Endodermal cell (in vitro differentiated cells): ENCODE measurements at regions not wholly inside any gene's neighbourhood (a gene's known extent, or its start where the extent isn't known, plus 50 kb on each side); places are given as distances from the start of the nearest gene placed in this dataset.

Experiments used
- DNase-seq: peaks from one replicate; pipeline ENCODE4 v3.0.0-alpha.2; 2017
- H3K27ac ChIP-seq: 2 replicates; pipeline ENCODE4 v1.5.1; 2013; ENCODE audit warnings: mild to moderate bottlenecking, low read depth, low read length, moderate library complexity
- H3K27me3 ChIP-seq: 2 replicates; pipeline ENCODE4 v1.6.1; 2013; ENCODE audit warnings: mild to moderate bottlenecking, low read length, moderate library complexity; ENCODE audit not compliant: insufficient read depth, control insufficient read depth, poor library complexity, severe bottlenecking
- H3K36me3 ChIP-seq: 2 replicates; pipeline ENCODE4 v1.7.0; 2013; ENCODE audit warnings: mild to moderate bottlenecking, low read length, moderate library complexity; ENCODE audit not compliant: control insufficient read depth, insufficient read depth
- H3K4me1 ChIP-seq: one replicate; pipeline ENCODE4 v1.7.0; 2013; ENCODE audit warnings: low read length; ENCODE audit not compliant: control insufficient read depth, insufficient read depth
- H3K4me3 ChIP-seq: 2 replicates; pipeline ENCODE4 v1.5.1; 2013; ENCODE audit warnings: mild to moderate bottlenecking, low read length, moderate library complexity
- H3K9ac ChIP-seq: 2 replicates; pipeline ENCODE4 v1.6.1; 2013; ENCODE audit warnings: mild to moderate bottlenecking, low read length, moderate library complexity; ENCODE audit not compliant: poor library complexity, severe bottlenecking; ENCODE audit errors: extremely low read depth
- H3K9me3 ChIP-seq: 2 replicates; pipeline ENCODE4 v1.6.1; 2013; ENCODE audit warnings: mild to moderate bottlenecking, low read length, moderate library complexity; ENCODE audit not compliant: control insufficient read depth
- H3K27ac Mint-ChIP-seq: 2 replicates; pipeline ENCODE4 v1.8.0; 2020; ENCODE audit warnings: mixed read lengths
- H3K27me3 Mint-ChIP-seq: 2 replicates; pipeline ENCODE4 v1.8.0; 2021; ENCODE audit warnings: mild to moderate bottlenecking, mixed read lengths; ENCODE audit not compliant: insufficient read depth
- H3K36me3 Mint-ChIP-seq: 2 replicates; pipeline ENCODE4 v1.8.0; 2020; ENCODE audit warnings: low read depth, mixed read lengths
- H3K4me1 Mint-ChIP-seq: 2 replicates; pipeline ENCODE4 v1.8.0; 2020; ENCODE audit warnings: mixed read lengths
- H3K4me3 Mint-ChIP-seq: 2 replicates; pipeline ENCODE4 v1.8.0; 2020; ENCODE audit warnings: mild to moderate bottlenecking, moderate library complexity, mixed read lengths
- H3K9me3 Mint-ChIP-seq: 2 replicates; pipeline ENCODE4 v1.8.0; 2020; ENCODE audit warnings: mild to moderate bottlenecking, mixed read lengths
- CTCF ChIP-seq: fragments of 200-600 bp; sonication (generic); conservative IDR thresholded peaks from 2 replicates; pipeline ENCODE4 v1.5.0; 2021; ENCODE audit warnings: antibody characterized with exemption, mild to moderate bottlenecking
- WGBS, 2 experiments: methylation state at CpG; one replicate each; pipeline versions ENCODE4 v1.1.5 to v1.1.7; 2013; ENCODE audit warnings: missing lambda C conversion rate in 2 of 2, mixed read lengths in 1 of 2; ENCODE audit not compliant: insufficient coverage in 1 of 2, insufficient read length in 1 of 2; 5-methylcytosine and 5-hydroxymethylcytosine counted together

DNA sequence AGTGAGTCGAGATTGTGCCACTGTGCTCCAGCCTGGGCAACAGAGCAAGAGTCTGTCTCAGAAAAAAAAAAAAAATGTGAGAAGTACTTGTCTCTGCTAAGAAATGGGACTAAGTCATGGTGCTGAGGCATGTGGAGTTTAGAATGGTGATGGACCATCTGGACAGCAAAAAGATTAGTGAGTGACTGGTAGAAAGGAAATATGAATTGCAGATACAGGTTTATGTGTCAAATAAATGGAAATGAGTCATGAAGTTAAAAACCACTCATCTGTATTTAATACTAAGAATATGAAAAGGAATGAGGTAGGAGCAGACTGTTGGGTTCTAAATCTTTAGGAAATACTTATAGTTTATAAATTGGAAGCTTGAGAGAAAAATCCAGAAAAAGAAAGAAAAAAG, 625.7 kb upstream of the ANKRD30A start:
- WGBS, 2 experiments = 67 to 90% methylated on average over 1 of the region's 1 CpG

GRCh38 chr10:36496758-36497157, 628.6 kb upstream of the ANKRD30A start:
- Mint-ChIP-seq H3K27ac (no peak overlapping the region), H3K9me3 (no peaks in the 10 kb centered on the region), H3K36me3 (no peaks in the 10 kb centered on the region), H3K4me1 (peaks cover 6% of the 10 kb centered on the region), H3K4me3 (no peak overlapping the region), H3K27me3 (no peaks in the 10 kb centered on the region)
- Histone ChIP-seq H3K4me1 (no peaks in the 10 kb centered on the region), H3K4me3 (no peak overlapping the region), H3K27me3 (no peaks in the 10 kb centered on the region), H3K9me3 (no peaks in the 10 kb centered on the region), H3K9ac (no peak overlapping the region), H3K27ac (no peak overlapping the region), H3K36me3 (no peaks in the 10 kb centered on the region)
- DNase-seq = no peak
- TF ChIP-seq CTCF = no peak
- WGBS, 2 experiments = 88 to 93% methylated on average over 1 of the region's 1 CpG

More for the DNA sequence above, 625.7 kb upstream of the ANKRD30A start:
- Histone ChIP-seq H3K27me3 (no peaks in the 10 kb centered on the region), H3K27ac (no peak overlapping the region), H3K9me3 (no peaks in the 10 kb centered on the region), H3K4me1 (no peaks in the 10 kb centered on the region), H3K9ac (no peak overlapping the region), H3K4me3 (no peak overlapping the region), H3K36me3 (no peaks in the 10 kb centered on the region)
- H3K27me3 Mint-ChIP-seq = no peaks in the 10 kb centered on the region
- no peak for DNase-seq
- H3K9me3 Mint-ChIP-seq = no peaks in the 10 kb centered on the region
- H3K36me3 Mint-ChIP-seq = no peaks in the 10 kb centered on the region
- H3K4me3 Mint-ChIP-seq = no peak overlapping the region
- H3K4me1 Mint-ChIP-seq = peaks cover 9% of the 10 kb centered on the region
- TF ChIP-seq CTCF = no peak
- H3K27ac Mint-ChIP-seq = no peak overlapping the region

DNA sequence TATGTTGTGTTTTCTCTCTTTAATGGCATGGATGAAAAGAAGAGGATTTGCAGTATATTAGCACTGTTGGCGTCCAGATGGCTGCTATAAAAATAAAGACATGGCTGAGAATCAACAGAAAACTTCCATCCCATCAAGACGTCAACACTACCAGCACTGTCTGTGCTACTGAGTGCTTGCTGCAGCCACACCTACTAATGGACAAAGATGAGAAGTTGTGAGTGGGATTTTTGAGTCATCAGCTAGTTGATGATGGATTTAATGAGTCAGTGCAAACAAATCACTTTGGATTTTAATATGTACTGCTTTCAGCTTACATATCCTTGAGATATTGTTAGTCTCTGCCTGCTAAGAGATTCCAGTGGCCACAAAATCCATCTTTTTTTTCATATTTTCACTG, 631.0 kb upstream of the ANKRD30A start:
- Histone ChIP-seq H3K27me3 (no peaks in the 10 kb centered on the region), H3K36me3 (no peaks in the 10 kb centered on the region), H3K9ac (no peak overlapping the region), H3K4me3 (no peak overlapping the region), H3K4me1 (peaks cover 10% of the 10 kb centered on the region), H3K9me3 (no peaks in the 10 kb centered on the region), H3K27ac (no peak overlapping the region)
- TF ChIP-seq CTCF = no peak
- Mint-ChIP-seq H3K36me3 (no peaks in the 10 kb centered on the region), H3K9me3 (no peaks in the 10 kb centered on the region), H3K27me3 (no peaks in the 10 kb centered on the region), H3K4me3 (no peak overlapping the region), H3K4me1 (peaks cover 15% of the 10 kb centered on the region), H3K27ac (no peak overlapping the region)
- 89% methylated on average over 2 of the region's 2 CpGs; no CpG with 5 or more reads in 1 of the 2 experiments for WGBS, 2 experiments
- DNase-seq = no peak
